ENCODE measurements at regions not wholly inside any gene's neighbourhood (a gene's known extent, or its start where the extent isn't known, plus 50 kb on each side); places are given as distances from the start of the nearest gene placed in this dataset.

DNA sequence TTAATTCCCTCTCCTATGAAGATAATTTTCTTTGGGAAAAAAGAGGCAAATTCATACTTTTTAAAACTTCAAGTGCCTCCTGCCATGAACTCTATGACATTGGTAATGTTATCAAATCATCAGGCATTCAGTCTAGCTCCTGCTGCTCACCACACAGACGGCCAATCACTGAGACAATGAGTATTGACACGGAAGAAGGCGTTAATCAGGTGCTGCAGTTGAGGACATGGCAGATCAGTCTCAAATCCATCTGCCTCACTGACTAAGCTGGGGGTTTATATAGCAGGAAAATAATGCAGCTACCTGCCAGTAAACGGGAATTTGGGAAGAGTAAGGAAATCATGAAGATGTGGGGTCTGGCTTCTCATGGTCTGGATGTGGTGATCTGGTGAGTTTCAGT is 1087.7 kb downstream of the CDH9 start:
- TF ChIP-seq, protein P1, sequence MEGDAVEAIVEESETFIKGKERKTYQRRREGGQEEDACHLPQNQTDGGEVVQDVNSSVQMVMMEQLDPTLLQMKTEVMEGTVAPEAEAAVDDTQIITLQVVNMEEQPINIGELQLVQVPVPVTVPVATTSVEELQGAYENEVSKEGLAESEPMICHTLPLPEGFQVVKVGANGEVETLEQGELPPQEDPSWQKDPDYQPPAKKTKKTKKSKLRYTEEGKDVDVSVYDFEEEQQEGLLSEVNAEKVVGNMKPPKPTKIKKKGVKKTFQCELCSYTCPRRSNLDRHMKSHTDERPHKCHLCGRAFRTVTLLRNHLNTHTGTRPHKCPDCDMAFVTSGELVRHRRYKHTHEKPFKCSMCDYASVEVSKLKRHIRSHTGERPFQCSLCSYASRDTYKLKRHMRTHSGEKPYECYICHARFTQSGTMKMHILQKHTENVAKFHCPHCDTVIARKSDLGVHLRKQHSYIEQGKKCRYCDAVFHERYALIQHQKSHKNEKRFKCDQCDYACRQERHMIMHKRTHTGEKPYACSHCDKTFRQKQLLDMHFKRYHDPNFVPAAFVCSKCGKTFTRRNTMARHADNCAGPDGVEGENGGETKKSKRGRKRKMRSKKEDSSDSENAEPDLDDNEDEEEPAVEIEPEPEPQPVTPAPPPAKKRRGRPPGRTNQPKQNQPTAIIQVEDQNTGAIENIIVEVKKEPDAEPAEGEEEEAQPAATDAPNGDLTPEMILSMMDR (IDR thresholded peaks at IDR 0.05; ENCODE audit: low read depth, low read length), result no peak
- TF ChIP-seq, protein P2, sequence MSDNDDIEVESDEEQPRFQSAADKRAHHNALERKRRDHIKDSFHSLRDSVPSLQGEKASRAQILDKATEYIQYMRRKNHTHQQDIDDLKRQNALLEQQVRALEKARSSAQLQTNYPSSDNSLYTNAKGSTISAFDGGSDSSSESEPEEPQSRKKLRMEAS (IDR thresholded peaks at IDR 0.05; ENCODE audit: low read depth, low read length), result no peak
- TF ChIP-seq POLR2A (IDR thresholded peaks at IDR 0.05; ENCODE audit: extremely low read depth, insufficient read length) (no peak), MYC (IDR thresholded peaks at IDR 0.05; ENCODE audit: low read depth, low read length) (no peak)

Measured in NB4 (cell line).